Hematopoietic multipotent progenitor cell treated with erythropoietin and hydrocortisone succinate and interleukin-3 and kit ligand, for 8 days (in vitro differentiated cells): ENCODE measurements at regions not wholly inside any gene's neighbourhood (a gene's known extent, or its start where the extent isn't known, plus 50 kb on each side); places are given as distances from the start of the nearest gene placed in this dataset.
A peak's percentile ranks its signal among the peaks of the same experiment; 100 is the strongest.
"Not testable (repeated sequence)": the region's sequence is repeated elsewhere in the genome, so short reads cannot be mapped to it uniquely, and the experiment has no call there.

Experiments
- DNase-seq: peaks from one replicate; pipeline ENCODE4 v3.0.0-alpha.2; 2015

- peak; percentile 81 for DNase-seq
These were observed 177.8 kb downstream of the KLHL28 start for GRCh38 chr14:44783901-44784300.

GRCh38 chr14:44782775-44783238 lies 178.9 kb downstream of the KLHL28 start:
- DNase-seq: peak; percentile 42

DNA sequence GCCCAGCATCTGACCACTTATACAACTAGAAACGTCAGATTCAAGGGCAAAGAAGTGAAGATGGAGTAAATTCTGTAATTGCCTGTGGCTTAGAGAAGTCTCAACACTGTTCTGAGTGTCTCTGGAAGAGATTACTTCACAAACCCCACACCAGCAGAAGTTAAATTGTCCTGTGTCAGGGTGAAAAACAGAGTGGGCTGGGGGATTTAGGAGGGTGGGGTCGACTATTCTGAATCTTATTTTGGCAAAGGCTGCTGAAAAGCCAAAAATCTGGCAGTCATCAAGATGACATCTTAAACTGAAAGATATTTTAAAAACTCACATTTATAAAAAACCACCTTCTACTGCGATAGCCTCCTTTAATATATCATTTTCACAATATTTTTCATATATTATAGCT lies 180.8 kb downstream of the KLHL28 start:
- DNase-seq: no peak

DNA sequence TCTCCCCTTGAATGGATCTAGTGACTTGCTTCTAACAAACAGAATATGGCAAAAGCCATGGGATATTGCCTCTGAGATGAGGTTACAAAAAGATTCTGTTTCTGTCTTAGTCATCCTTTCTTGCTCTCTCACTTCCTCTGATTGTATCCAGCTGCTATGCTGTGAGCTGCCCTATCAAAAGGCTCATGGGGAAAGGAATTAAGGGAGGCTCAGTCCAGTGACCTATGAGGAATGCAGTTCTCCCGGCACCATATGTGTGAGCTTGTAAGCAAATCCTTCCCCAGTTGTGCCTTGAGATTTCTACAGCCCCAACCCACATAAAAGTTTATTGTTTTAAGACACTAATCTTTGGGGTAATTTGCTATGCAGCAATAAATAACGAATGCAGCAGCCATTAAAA lies 183.1 kb downstream of the KLHL28 start:
- no peak for DNase-seq

DNA sequence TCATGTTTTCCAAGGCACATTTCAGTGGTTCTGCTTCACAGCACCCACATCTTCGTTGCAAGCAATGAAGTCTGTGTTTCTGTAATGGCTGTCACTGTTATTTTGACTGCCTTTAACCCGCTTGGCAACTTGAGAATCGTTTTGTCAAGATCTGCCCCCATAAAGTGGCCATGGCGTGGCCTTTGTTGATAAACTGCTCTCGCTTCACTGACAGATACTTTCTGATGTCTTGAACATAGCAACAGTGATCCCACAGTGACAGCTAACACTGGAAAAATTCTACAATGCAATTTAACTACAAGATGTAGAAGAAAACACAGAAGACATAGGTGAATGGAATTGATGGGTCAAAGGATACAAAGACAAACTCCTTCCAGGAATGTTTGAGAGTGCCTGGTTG lies 184.2 kb downstream of the KLHL28 start:
- DNase-seq: no peak

DNA sequence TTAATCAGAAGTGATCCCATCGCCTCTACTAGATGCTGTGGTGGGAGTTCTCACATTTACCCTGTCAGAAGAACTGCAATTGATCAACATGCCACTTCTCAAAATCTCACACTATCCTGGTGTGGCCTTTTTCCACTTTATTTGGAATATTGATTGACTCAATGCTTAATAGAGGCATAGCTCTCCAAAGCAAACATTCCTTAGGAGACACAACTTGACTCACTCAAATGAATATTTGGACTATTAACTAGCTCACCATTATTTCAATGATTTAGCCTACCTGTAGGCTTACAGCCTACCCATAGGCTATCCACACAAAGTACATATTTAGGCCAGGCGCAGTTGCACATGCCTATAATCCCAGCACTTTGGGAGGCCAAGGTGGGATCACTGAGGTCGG lies 186.5 kb downstream of the KLHL28 start:
- no peak for DNase-seq

DNA sequence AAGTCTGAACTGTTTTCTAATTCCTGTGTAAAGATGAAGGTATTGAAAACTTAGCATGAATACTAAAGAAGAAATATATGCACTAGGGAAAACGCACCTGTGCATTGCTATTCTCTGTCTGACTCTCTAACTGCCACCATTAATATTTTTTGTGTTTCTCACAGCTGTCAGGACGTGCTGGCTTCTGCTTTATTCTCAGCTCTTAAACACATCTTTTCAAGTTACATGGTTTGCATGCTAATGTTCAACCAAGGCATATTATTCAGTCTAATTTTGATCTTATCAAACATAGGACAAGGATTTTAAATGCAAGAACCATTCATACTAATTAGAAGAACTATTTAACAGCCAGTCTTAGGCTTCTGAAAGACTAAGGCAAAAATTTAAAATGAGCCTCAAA lies 187.4 kb downstream of the KLHL28 start:
- DNase-seq: no peak

DNA sequence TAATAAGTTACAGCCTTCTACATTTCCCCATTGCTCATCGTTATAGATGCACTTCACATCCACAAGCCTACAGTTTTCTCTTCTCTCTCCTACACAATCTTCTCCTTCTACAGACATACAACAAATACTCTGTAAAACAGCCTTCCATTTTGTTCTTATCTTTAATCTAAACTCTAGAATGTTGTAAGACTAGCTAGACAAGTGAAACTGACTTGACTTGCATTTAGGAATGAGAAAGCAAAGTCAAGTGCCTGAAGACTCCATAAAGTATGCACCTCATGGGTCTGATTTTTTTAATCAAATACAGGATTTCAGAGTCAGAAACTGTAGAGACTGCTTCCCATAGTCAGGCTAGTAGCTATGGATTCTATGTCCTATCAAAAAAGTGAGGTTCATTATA lies 190.3 kb downstream of the KLHL28 start:
- DNase-seq: no peak

DNA sequence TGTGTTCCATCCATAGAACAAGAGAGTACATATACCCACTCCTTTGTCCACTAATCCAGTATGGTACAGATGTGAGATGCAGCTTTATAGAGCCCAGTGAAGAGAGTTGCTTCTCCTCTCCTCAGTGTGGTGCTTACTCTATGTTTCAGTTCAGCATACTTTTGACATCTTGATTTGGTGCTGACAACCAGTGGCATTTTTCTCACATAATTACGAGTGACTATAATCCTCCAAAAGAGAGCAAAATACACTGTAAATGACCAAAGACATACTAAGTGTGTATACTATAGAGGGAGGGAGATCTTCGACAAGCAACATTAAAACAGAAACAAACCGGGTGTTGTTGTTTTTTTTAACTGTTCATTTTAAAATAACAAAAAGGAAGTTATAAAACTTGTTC lies 191.5 kb downstream of the KLHL28 start:
- no peak for DNase-seq

DNA sequence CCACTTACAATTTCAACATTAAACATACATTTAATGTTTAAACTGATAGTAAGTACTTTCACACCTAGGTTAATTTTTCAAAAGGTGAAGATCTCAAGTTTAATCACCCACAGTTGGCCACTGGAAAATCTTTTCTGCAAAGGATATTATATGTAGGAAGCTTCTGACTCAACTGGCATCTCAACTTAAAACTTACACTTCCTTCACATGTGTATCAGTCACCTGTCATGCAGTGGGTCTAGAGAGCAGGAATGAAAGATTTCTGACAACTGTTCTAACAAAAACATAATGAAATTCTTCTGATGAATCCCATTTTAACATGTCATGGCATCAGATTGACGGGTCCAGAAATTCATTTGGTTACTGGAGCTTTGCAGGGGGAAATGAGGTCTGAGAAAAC lies 192.8 kb downstream of the KLHL28 start:
- DNase-seq: no peak

- no peak for DNase-seq
These were observed 194.0 kb downstream of the KLHL28 start for GRCh38 chr14:44767646-44768173.

GRCh38 chr14:44766285-44766684 lies 195.5 kb downstream of the KLHL28 start:
- no peak for DNase-seq

- no peak for DNase-seq
These were observed 198.4 kb downstream of the KLHL28 start for GRCh38 chr14:44763356-44763755.

DNA sequence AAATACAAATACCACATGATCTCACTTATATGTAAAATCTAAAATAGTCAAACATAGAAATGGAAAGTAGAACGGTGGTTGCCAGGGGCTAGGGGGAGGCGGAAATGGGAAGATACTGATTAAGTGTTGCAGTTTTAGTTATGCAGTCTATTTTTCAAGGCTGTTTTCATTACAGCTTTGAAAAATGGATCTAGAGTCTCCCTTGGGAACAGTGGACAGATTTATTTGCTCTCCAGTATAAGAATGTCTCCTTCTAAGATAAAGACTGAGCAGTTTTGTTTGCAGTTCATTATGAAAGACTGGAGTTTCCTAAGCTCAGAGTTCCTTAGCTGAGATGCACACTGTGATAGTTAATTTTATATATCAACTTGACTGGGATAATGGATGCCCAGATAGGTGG lies 202.5 kb downstream of the KLHL28 start:
- no peak for DNase-seq

GRCh38 chr14:44756554-44756953 lies 205.2 kb downstream of the KLHL28 start:
- DNase-seq: no peak

DNA sequence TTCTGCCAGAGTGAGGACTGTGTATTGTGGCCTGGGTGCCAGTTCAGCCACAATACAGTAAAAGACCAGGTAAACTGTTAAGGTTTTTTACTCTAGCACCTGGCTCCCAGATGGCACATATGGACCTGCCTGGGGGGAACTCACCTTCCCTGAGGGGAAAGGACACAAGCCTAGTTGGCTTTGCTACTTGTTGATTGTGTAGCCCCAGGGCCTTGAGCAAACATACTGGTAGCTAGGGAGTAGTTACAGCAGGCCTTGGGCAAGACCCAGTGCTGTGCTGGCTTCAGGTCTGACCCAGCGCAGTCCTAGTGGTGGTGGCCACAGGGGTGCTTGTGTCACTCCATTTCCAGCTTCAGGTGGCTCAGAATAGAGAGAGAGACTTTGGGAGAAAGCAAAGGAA lies 216.4 kb downstream of the KLHL28 start:
- no peak for DNase-seq

GRCh38 chr14:44742202-44742601 lies 219.5 kb downstream of the KLHL28 start:
- DNase-seq: no peak

- DNase-seq: no peak
These were observed 220.3 kb downstream of the KLHL28 start for GRCh38 chr14:44741431-44741830.

DNA sequence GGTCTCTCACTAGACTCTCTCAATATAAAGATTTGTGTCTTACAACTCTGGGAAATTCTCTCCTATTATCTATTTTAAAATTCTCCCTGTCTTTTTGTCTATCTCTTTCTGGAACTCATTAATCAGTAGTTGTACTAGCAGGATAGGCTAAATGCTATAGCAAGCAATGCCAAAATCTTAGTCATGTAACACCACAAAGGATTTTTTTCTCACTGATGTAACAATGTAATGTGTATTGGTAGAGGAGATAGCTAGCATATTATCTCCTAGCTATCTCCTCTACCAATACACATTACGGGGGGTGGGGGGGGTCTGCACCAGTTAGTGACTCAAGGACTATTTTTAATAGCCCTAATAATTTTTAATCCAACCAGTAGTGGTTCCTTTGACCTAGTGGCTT lies 225.4 kb downstream of the KLHL28 start:
- DNase-seq: no peak

DNA sequence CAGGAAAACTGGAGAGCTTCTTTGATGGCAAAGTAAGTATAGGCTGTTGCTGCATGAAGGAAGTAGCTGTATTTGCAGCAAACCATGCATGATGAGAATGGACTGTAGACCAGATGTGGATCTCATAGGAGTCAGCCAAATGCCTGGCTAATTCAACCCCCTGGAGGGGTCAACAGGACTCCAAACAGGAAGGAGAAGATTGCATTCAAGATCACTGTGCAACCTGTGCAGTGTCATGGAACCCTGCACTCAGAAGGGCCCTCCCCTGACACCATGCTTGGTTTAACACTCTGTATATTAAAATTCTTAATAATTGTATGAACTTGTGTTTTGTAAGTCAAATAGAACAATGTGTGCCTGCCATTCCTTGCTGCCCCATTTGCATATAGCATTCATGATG lies 225.1 kb upstream of the FSCB start:
- no peak for DNase-seq

DNA sequence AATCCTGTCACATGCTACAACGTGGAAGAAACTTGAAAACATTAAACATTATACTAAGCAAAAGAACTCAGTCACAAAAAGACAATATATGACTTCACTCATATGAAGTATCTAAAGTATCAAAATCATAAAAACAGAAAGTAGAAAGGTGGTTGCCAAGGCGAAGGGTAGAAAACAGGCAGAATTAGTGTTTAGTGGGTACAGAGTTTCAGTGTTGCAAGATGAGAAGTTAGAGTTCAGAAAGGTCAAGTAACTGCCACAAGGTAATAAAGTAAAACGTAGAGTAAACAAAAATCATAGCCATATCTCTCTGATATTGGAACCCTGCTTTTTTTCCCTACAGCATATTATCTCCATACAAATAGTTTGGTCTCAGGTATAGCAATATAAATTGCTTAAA lies 223.8 kb upstream of the FSCB start:
- DNase-seq: no peak

- not testable (repeated sequence) for DNase-seq
These were observed 214.3 kb upstream of the FSCB start for GRCh38 chr14:44721395-44721794.

DNA sequence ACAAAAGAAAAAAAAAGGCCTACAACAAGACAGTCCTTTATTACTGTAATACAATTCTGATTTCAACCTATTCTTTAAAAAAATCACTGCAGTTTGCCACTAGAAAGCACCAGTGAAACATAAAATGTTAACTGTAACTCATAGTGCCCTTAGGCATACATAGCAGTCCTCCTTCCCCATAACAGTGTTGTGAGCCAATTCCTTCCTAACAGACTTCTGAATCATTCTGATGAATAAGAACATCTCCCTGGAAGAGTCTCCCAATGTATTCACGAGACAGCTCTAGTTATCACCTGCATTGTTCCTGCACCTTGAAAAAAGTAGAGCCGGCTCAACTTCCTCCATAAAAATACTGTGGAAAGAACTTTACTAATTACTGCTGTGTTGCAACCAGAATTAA lies 213.6 kb upstream of the FSCB start:
- DNase-seq: no peak

DNA sequence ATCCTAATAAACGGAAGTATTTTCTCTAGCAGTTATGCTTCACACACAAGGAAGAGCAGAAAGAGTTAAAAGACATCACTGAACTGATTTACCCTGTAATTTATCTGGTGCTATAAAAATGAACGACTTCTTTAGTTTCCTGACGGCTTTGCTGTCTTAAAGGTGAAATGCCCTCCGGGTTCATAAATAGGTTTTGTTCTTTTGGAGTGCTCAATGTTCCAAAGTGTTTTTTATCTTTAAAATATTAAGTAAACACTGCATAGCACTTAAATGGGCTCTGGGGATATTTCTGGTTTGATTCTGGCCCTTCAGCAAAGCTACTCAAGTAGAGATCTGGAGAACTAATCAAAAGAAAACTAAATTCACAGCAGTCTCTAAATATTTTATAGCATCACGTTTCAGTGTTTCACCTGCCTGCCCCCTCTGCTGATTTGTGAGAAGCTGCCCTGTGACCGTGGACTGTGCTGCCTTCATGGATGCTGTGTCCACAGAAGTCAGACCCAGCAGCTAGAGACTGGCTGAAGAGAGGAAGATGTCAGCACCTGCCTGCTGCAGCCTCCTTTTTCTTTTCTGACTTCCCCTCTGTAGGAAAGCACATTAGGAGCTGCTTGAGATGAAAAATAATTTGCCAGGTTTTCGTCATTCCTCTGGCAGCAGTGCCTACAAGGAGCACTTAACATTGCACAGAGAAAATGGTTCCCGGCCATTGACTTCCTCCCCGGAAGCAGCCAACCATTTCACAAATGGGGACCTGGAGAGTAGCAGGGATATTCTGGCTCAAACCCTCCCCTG lies 205.1 kb upstream of the FSCB start:
- DNase-seq: no peak
